ENCODE measurements at regions not wholly inside any gene's neighbourhood (a gene's known extent, or its start where the extent isn't known, plus 50 kb on each side); places are given as distances from the start of the nearest gene placed in this dataset.
"Not testable (repeated sequence)": the region's sequence is repeated elsewhere in the genome, so short reads cannot be mapped to it uniquely, and the experiment has no call there.

- DNase-seq, result no peak
Measured at GRCh38 chr3:194950906-194951628, 265.4 kb downstream of the FAM43A start.

GRCh38 chr3:194951629-194951920 lies 265.9 kb downstream of the FAM43A start:
- not testable (repeated sequence) for DNase-seq

DNA sequence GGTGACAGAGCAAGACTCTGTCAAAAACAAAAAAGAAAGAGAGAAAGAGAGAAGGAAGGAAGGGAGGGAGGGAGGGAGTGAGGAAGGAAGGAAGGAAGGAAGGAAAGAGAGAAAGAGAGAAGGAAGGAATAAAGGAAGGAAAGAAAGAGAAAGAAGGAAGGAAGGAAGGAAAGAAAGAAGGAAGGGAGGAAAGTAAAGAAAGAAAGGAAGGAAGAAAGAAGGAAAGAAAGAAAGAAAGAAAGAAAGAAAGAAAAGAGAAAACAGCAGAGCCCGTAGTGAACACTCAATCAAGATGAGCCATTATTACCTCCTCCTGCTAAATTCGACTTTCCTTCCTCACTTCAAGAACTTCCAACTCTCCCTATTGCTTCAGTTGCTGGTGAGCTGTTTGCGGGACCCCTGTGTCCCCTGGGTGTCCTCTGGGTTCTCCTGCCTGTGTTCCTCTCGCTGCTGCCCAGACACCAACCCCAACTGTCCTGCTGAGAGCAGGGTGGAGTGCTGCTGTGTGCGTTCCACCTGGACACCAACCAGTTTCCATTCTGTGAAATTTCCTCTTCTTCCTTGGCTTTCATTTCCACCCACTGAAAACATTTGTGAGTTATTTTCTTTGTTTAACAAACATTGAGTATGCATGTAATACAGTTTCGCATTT lies 266.4 kb downstream of the FAM43A start:
- DNase-seq, result peak; percentile 60

- DNase-seq, result peak; percentile 70
Measured at GRCh38 chr3:194952841-194953241, 267.2 kb downstream of the FAM43A start.

DNA sequence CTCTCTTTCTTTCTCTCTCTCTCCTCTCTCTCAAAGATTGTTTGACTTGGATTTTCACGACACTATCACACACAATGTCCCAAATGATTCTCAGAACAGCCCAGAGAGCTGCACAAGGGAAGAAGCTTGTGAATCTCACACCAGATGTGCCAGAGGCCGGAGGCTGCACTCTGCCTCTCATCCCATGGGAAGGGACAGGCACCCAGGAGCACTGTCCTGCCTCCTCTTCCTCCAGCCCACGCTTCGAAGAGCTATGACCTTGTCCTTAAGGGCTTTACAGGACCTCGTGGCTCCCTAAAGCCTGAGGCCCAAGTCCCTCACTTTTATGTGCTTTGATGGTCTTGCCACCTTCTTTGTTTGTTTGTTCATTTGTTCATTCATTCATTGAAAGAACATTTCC lies 267.6 kb downstream of the FAM43A start:
- no peak for DNase-seq

GRCh38 chr3:194955546-194955945 lies 269.9 kb downstream of the FAM43A start:
- no peak for DNase-seq

DNA sequence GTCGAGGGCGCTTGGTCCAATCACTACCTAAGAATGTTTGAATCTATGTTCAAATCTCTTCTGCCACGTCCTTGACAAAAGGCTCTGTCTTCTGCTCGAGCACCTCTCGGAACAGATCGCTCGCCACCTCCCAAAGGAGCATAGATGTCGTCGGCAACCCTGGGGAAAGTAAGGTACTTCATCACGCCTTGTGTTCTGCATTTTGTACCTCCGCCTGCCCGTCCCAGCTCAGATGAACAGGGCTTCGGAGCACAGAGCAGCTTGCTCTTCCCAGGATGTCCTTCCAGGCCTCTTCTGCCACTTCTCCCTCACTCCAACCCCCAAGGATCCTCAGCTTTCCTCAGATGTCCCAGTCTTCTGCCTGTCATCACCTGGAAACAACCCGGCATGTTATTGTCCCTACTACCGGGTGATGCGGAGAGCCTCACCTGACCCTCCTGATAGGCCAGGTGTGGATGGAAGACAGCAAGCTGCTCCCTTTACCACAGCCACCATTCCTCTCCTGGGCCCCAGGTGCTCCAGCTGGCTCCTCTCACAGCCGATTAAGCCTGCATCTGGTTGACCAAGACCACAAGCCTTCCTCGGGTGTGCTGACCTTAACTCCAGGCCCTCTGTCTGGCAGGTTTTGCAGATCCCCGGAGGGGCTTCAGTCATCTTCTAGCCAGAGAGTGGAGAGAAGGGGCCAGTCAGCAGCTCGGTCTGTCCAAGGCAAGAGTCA lies 270.5 kb downstream of the FAM43A start:
- DNase-seq, result no peak

- DNase-seq, result no peak
Measured at GRCh38 chr3:194956697-194957396, 271.2 kb downstream of the FAM43A start.

- no peak for DNase-seq
Measured at GRCh38 chr3:194957743-194958240, 272.1 kb downstream of the FAM43A start.

DNA sequence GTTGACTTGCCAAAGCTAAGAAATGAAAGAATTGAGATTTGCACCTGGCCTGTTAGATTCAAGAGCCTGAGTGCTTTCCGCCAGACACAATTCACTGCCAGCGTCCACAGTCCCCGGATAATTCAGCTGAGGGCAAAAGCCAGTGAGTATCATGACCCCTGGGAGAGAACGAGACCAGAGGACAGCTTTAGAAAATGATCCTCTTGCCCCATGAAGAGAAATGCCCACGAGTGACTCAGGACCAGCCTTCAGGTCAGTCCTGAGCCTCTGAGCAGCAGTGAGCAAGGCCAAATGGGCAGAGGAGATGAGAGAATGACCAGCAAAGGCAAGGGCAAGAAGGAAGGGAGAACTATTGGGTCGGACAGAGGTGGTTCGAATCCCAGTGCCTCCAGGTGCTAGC lies 273.5 kb downstream of the FAM43A start:
- DNase-seq, result no peak

DNA sequence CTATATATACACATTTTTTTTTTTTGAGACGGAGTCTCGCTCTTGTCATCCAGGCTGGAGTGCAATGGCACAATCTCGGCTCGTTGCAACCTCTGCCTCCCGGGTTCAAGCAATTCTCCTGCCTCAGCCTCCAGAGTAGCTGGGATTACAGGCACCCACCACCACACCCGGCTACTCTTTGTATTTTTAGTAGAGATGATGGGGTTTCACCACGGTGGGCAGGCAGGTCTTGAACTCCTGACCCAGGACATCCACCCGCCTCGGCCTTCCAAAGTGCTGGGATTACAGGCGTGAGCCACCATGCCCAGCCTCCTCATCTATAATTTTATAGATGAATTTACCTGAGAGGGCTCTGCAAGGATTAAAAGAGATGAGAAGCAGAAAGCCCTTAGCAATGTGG lies 274.0 kb downstream of the FAM43A start:
- not testable (repeated sequence) for DNase-seq

DNA sequence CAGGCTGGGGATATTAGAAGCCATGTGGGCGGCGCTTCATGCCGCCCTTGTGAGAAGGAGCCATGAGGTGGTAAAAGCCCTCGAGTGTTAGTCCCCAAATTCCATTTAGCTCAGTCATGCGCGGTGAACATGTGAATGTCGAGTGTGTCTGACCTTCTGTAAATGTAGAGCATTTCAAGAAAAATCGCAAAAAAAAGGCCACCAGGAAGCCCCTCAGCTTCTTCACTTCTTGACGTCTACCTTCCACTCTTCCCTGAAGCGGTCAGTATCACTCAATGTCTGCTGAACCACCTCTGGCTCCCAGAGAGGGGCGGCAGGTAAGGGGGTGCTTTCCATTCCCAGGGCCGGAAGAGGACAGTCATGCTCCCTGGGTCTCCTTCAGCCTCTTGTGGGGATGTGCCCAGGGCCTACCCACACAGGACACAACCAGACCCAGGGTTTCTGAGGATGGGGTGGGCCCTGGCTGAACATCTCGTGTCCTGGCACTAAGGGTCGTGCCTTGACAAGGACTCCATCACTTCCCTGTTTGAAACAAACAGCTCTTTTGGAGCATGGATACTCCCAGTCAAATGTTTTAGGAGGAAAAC lies 274.9 kb downstream of the FAM43A start:
- DNase-seq, result no peak

DNA sequence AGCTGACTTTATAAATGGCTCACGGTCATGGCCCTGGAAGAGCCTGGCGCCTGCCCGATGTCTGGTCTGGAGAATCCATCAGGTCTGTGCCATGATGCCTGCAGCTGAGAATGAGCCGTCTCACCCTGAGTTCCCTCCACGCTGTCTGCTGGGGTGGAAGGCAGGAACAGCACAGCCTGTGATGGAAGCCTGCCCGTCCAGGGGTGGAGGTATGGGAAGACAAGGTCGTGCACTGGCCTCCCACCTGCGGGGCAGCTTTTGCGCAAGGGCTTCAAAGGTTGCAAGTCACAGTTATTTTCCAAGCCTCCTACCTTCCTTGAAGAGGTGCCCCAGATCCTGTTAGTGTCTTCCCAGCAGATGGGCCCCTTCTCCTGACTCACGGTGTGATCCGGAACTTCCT lies 275.5 kb downstream of the FAM43A start:
- DNase-seq, result no peak

DNA sequence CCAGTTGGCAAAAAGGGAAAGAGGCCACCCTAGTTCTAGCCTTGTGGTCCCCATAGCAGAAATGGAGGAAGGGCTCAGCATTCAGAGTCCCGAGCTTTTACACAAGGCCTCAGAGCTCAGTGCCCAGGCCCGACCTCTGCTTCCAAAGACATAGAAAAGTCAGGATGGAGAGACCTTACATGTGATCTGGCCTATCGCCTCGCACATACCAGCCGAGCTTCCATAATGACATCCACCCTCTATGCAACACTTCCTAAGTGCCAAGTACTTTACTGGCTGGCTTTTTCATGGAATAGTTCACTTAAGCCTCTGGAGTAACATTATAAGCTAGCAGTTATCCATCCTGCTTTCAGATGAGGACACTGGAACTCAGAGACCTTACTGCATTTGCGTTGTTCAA lies 275.9 kb downstream of the FAM43A start:
- no peak for DNase-seq

DNA sequence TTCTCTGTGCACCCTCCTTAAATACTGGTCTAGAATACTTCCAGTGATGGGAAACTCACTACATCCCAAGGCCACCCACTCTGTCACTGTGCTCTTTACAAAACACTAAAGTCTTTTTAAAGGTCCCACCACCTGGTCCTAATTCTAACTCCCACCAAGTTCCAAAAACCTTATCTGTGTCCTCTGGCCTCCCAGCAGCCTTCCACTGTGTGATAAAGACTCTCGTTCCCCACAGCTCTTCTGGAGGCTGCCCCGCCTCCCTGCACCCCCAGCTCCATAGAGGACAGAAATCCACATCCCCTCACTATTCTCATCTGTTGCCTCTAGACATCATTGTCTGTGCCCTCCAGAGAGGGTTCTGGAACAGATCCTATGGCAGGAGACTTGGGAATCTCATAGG lies 276.4 kb downstream of the FAM43A start:
- DNase-seq, result no peak

DNA sequence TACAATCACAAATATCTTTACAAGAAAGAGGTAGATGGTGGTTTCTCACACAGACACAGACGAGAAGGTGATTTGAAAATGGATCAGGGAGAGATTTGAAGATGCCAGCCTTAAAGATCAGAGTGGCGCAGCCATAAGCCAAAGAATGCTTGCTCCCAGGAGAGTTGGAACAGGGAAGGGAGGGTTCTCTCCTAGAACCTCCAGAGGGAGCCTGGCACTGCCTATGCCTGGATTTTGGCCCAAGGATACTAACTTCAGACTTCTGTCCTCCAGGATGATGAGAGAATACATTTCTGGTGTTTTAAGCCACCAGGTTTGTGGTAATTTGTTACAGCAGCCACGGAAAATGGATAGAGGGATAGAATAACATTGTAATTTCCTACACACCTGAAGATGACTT lies 279.1 kb downstream of the FAM43A start:
- no peak for DNase-seq

- DNase-seq, result peak; percentile 51
Measured at GRCh38 chr3:194967151-194968117, 281.8 kb downstream of the FAM43A start.

DNA sequence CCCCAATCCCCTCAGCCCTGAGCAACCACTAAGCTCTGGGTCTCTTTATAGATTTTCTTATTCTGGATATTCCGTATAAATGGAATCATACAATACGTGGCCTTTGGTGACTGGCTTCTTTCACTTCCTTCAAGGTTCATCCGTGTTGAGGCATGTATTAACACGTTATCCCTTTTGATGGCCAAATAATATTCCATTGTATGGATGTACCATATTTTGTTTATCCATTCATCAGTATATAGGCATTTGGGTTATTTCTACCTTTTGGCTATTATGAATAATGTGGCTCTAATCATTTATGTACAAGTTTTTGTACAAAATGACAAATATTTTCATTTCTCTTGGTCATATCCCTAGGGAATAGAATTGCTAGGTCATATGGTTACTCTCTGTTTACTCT lies 284.4 kb downstream of the FAM43A start:
- no peak for DNase-seq

DNA sequence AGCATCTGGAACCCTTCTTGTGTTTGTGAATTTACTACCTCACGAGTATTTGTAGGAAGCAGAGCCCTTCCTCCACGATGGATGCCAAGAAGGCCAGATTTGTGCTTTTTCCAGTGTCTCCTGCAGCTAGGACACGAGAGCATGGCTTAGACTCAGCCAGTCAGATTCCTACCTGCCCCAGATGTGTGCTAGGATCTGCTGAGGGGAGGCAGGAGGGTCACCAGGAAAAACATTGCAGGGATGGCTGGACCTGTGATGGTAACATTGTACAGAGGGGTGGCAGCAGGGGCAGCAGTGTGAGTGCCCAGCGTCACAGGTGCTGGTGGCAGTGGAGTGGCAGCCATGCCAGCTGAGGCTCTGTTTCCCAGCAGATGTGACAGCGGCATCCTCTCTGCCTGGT lies 285.3 kb downstream of the FAM43A start:
- no peak for DNase-seq

DNA sequence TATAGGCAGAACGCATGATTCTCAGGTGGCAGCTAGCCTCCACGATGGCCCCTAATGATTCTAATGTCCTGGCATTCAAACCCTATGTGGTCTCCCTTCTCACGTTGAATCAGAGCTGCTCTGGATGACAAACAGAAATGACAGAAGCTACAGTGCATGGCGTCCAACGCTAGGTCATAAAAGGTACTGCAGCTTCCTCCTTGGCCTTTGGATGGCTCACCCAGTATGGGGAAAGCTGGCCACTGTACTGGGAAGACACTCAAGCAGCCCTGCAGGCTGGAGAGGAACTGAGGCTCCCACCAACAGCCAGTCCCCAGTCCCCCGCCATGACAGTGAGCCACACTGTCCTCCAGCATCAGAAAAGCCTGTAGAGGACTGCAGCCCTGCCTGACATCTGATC lies 286.3 kb downstream of the FAM43A start:
- no peak for DNase-seq

GRCh38 chr3:194972641-194973040 lies 287.0 kb downstream of the FAM43A start:
- no peak for DNase-seq
